Parathyroid adenoma (tissue), 2 donors: ENCODE measurements at regions not wholly inside any gene's neighbourhood (a gene's known extent, or its start where the extent isn't known, plus 50 kb on each side); places are given as distances from the start of the nearest gene placed in this dataset.

ENCODE experiments used
- H2AFZ ChIP-seq: fragments of 300-600 bp; sonication (generic); one replicate; pipeline ENCODE4 v1.7.0; 2017; ENCODE audit warnings: antibody characterized with exemption, mild to moderate bottlenecking
- H3K27ac ChIP-seq: fragments of 300-600 bp; sonication (generic); one replicate; pipeline ENCODE4 v1.7.0; 2017
- H3K27me3 ChIP-seq: fragments of 300-600 bp; sonication (generic); one replicate; pipeline ENCODE4 v1.7.0; 2017; ENCODE audit warnings: low read length; ENCODE audit not compliant: control insufficient read depth, insufficient read depth
- H3K36me3 ChIP-seq: fragments of 300-600 bp; sonication (generic); one replicate; pipeline ENCODE4 v1.7.0; 2017; ENCODE audit warnings: low read length; ENCODE audit not compliant: control insufficient read depth, insufficient read depth
- H3K4me1 ChIP-seq: fragments of 300-600 bp; sonication (generic); one replicate; pipeline ENCODE4 v1.7.0; 2017; ENCODE audit warnings: control low read depth
- H3K4me2 ChIP-seq: fragments of 300-600 bp; sonication (generic); one replicate; pipeline ENCODE4 v1.7.0; 2017; ENCODE audit warnings: low read length
- H3K4me3 ChIP-seq: fragments of 300-600 bp; sonication (generic); one replicate; pipeline ENCODE4 v1.7.0; 2017; ENCODE audit warnings: low read depth, low read length
- H3K79me2 ChIP-seq: fragments of 300-600 bp; sonication (generic); one replicate; pipeline ENCODE4 v1.7.0; 2017; ENCODE audit warnings: control low read depth
- H3K9ac ChIP-seq: fragments of 300-600 bp; sonication (generic); one replicate; pipeline ENCODE4 v1.7.0; 2017; ENCODE audit warnings: mild to moderate bottlenecking
- H3K9me3 ChIP-seq: fragments of 300-600 bp; sonication (generic); one replicate; pipeline ENCODE4 v1.7.0; 2017; ENCODE audit warnings: low read length; ENCODE audit not compliant: control insufficient read depth
- TF ChIP-seq, protein P1 (sequence below): fragments of 300-600 bp; sonication (generic); IDR thresholded peaks from one replicate; pipeline ENCODE4 v1.7.0; 2017; ENCODE audit warnings: antibody characterized with exemption, mild to moderate bottlenecking
- donor health status: primary hyperparathyroidism.

DNA sequence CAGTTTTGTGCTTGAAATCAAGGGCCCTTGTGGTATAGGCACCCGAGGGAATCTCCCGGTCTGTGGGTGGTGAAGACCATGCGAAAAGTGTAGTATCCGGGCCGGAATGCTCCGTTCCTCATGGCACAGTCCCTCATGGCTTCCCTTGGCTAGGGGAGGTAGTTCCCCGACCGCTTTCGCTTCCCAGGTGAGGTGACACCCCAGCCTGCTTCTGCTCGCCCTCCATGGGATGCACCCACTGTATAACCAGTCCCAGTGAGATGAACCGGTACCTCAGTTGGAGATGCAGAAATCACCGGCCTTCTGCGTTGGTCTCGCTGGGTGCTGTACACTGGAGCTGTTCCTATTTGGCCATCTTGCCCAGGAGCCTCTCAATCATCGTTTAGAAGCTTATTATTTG, 195.7 kb upstream of the POT1 start:
- H3K9me3 ChIP-seq: no peaks in the 10 kb centered on the region
- TF ChIP-seq, protein P1, sequence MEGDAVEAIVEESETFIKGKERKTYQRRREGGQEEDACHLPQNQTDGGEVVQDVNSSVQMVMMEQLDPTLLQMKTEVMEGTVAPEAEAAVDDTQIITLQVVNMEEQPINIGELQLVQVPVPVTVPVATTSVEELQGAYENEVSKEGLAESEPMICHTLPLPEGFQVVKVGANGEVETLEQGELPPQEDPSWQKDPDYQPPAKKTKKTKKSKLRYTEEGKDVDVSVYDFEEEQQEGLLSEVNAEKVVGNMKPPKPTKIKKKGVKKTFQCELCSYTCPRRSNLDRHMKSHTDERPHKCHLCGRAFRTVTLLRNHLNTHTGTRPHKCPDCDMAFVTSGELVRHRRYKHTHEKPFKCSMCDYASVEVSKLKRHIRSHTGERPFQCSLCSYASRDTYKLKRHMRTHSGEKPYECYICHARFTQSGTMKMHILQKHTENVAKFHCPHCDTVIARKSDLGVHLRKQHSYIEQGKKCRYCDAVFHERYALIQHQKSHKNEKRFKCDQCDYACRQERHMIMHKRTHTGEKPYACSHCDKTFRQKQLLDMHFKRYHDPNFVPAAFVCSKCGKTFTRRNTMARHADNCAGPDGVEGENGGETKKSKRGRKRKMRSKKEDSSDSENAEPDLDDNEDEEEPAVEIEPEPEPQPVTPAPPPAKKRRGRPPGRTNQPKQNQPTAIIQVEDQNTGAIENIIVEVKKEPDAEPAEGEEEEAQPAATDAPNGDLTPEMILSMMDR: no peak
- no peak overlapping the region for H3K4me2 ChIP-seq
- H3K36me3 ChIP-seq: no peaks in the 10 kb centered on the region
- no peak overlapping the region for H2AFZ ChIP-seq
- no peak overlapping the region for H3K27ac ChIP-seq
- H3K27me3 ChIP-seq: no peaks in the 10 kb centered on the region
- H3K4me3 ChIP-seq: no peak overlapping the region
- H3K79me2 ChIP-seq: no peaks in the 10 kb centered on the region
- H3K4me1 ChIP-seq: no peaks in the 10 kb centered on the region
- H3K9ac ChIP-seq: no peak overlapping the region

DNA sequence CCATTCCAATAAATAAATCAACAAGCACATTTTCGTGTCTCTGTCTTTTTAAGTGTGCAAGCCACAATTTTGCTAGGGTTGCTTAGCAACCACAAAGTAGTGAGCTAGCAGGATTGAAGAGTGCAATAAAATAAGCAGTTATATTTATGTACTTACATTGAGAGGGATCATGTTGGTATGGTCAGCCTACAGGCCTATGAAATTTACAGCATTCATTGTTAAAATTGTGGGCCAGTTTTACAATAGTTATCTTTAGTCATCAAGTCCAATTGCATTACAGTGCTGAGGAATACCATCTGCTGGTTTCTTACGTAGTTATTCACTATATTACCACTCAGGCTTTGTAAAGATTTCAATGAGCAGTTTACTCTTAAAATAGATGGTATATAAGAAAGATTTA, 192.5 kb upstream of the POT1 start:
- Histone ChIP-seq H3K27me3 (no peaks in the 10 kb centered on the region), H2AFZ (no peak overlapping the region), H3K4me2 (no peak overlapping the region), H3K4me1 (no peaks in the 10 kb centered on the region), H3K27ac (no peak overlapping the region), H3K9me3 (no peaks in the 10 kb centered on the region), H3K4me3 (no peak overlapping the region), H3K9ac (no peak overlapping the region), H3K79me2 (no peaks in the 10 kb centered on the region), H3K36me3 (no peaks in the 10 kb centered on the region)
- TF ChIP-seq, protein P1: no peak

DNA sequence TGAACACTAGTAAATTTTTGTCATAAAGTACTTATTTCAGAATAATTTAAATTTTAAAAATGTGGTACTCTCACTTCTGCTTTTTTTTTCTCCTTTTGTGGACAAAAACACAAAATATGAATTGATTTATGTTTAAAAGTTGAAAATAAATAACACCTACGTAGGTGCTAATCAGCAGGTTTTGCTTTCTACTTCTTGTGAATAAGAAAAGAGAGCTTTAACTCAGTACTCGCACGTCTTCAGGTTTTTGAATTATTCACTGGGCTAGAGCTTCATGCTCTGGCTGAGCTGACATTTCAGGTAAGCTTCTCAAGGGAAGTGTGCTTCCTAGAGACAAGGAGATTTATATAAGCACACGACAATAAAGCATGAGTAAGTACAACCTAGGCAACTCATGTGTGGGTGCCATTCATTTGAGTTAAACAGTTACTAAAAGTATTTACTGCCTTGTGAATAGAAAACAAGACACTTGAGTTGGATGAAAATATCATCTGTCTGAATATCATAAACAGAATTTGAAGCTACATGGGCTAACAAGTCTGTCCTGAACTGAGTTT, 190.0 kb upstream of the POT1 start:
- H3K27ac ChIP-seq: no peak overlapping the region
- no peaks in the 10 kb centered on the region for H3K27me3 ChIP-seq
- TF ChIP-seq, protein P1: no peak
- H3K4me3 ChIP-seq: no peak overlapping the region
- H2AFZ ChIP-seq: no peak overlapping the region
- H3K36me3 ChIP-seq: no peaks in the 10 kb centered on the region
- no peak overlapping the region for H3K4me2 ChIP-seq
- H3K9me3 ChIP-seq: no peaks in the 10 kb centered on the region
- H3K79me2 ChIP-seq: no peaks in the 10 kb centered on the region
- no peak overlapping the region for H3K9ac ChIP-seq
- no peaks in the 10 kb centered on the region for H3K4me1 ChIP-seq

- TF ChIP-seq, protein P1: no peak
- Histone ChIP-seq H2AFZ (no peak overlapping the region), H3K4me2 (no peak overlapping the region)
These were observed 188.8 kb upstream of the POT1 start for GRCh38 chr7:125118444-125118843.

GRCh38 chr7:125112850-125113249, 183.2 kb upstream of the POT1 start:
- H3K27me3 ChIP-seq: no peaks in the 10 kb centered on the region
- no peaks in the 10 kb centered on the region for H3K36me3 ChIP-seq
- no peak overlapping the region for H3K4me2 ChIP-seq
- no peak overlapping the region for H3K4me3 ChIP-seq
- no peak overlapping the region for H2AFZ ChIP-seq
- no peaks in the 10 kb centered on the region for H3K4me1 ChIP-seq
- H3K9me3 ChIP-seq: no peaks in the 10 kb centered on the region
- no peak overlapping the region for H3K27ac ChIP-seq
- no peaks in the 10 kb centered on the region for H3K79me2 ChIP-seq
- TF ChIP-seq, protein P1: no peak
- no peak overlapping the region for H3K9ac ChIP-seq

More at GRCh38 chr7:125118444-125118843, 188.8 kb upstream of the POT1 start:
- Histone ChIP-seq H3K79me2 (no peaks in the 10 kb centered on the region), H3K4me1 (no peaks in the 10 kb centered on the region), H3K9me3 (no peaks in the 10 kb centered on the region), H3K36me3 (no peaks in the 10 kb centered on the region), H3K9ac (no peak overlapping the region), H3K4me3 (no peak overlapping the region), H3K27ac (no peak overlapping the region), H3K27me3 (no peaks in the 10 kb centered on the region)
